22Rv1 (cell line): ENCODE measurements at regions not wholly inside any gene's neighbourhood (a gene's known extent, or its start where the extent isn't known, plus 50 kb on each side); places are given as distances from the start of the nearest gene placed in this dataset.

Source experiments
- CTCF ChIP-seq: fragments of 450-650 bp; IDR thresholded peaks from 2 replicates; pipeline ENCODE4 v1.5.1; 2017; ENCODE audit warnings: mild to moderate bottlenecking
- ZFX ChIP-seq: fragments of 450-650 bp; IDR thresholded peaks from 2 replicates; pipeline ENCODE4 v1.6.1; 2017; ENCODE audit warnings: antibody characterized with exemption, borderline replicate concordance

GRCh38 chr18:55893948-55894347 is 306.0 kb upstream of the TCF4 start:
- TF ChIP-seq CTCF, result no peak
- TF ChIP-seq ZFX, result no peak
